ENCODE measurements at regions not wholly inside any gene's neighbourhood (a gene's known extent, or its start where the extent isn't known, plus 50 kb on each side); places are given as distances from the start of the nearest gene placed in this dataset.
A peak's percentile ranks its signal among the peaks of the same experiment; 100 is the strongest.

DNA sequence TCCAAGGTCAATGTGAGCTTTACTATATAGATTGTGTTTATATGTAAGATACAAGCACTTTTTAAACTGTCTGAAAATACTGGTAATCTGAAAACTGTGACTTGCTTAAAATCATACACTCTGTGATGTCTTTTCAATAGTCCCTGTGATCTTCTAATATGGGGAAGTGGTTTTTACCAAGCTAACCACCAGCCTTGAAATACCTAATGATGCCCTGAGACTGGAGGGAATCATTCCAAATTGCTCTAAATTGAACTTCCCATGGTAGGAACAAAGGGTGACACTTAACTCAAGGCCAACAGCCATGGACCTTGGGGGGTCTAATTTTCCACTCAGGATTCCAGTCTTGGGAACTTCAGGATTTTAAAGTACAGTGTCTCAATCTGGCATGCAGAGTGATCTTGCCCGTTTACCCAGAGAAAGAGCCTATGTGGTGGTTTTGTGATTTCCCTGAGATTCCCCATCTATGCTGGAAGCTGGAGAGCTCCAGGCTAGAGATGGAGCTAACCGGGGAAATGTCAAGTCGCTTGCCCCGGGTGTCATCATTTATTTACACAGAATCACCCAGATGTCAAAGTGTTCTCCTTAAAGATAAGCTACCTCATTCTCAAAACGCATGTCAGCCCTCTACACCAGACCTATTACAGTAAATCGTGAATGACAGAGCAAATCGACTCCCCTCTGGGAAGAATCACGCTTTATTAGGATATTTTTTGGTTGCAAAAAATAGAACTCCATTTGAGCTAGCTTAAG is 198.5 kb downstream of the SP3 start:
- H3K4me3 ChIP-seq (ENCODE audit: low read depth, low read length), result no peak overlapping the region
- TF ChIP-seq POLR2A (IDR thresholded peaks at IDR 0.05; ENCODE audit: extremely low read depth, insufficient read length), result no peak
- TF ChIP-seq, protein P1, sequence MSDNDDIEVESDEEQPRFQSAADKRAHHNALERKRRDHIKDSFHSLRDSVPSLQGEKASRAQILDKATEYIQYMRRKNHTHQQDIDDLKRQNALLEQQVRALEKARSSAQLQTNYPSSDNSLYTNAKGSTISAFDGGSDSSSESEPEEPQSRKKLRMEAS (IDR thresholded peaks at IDR 0.05; ENCODE audit: low read depth, low read length), result no peak
- TF ChIP-seq, protein P2, sequence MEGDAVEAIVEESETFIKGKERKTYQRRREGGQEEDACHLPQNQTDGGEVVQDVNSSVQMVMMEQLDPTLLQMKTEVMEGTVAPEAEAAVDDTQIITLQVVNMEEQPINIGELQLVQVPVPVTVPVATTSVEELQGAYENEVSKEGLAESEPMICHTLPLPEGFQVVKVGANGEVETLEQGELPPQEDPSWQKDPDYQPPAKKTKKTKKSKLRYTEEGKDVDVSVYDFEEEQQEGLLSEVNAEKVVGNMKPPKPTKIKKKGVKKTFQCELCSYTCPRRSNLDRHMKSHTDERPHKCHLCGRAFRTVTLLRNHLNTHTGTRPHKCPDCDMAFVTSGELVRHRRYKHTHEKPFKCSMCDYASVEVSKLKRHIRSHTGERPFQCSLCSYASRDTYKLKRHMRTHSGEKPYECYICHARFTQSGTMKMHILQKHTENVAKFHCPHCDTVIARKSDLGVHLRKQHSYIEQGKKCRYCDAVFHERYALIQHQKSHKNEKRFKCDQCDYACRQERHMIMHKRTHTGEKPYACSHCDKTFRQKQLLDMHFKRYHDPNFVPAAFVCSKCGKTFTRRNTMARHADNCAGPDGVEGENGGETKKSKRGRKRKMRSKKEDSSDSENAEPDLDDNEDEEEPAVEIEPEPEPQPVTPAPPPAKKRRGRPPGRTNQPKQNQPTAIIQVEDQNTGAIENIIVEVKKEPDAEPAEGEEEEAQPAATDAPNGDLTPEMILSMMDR (IDR thresholded peaks at IDR 0.05; ENCODE audit: low read depth, low read length), result no peak
- TF ChIP-seq MYC (IDR thresholded peaks at IDR 0.05; ENCODE audit: low read depth, low read length), result no peak
- peak; percentile 42 for DNase-seq (ENCODE audit: low read depth)

DNA sequence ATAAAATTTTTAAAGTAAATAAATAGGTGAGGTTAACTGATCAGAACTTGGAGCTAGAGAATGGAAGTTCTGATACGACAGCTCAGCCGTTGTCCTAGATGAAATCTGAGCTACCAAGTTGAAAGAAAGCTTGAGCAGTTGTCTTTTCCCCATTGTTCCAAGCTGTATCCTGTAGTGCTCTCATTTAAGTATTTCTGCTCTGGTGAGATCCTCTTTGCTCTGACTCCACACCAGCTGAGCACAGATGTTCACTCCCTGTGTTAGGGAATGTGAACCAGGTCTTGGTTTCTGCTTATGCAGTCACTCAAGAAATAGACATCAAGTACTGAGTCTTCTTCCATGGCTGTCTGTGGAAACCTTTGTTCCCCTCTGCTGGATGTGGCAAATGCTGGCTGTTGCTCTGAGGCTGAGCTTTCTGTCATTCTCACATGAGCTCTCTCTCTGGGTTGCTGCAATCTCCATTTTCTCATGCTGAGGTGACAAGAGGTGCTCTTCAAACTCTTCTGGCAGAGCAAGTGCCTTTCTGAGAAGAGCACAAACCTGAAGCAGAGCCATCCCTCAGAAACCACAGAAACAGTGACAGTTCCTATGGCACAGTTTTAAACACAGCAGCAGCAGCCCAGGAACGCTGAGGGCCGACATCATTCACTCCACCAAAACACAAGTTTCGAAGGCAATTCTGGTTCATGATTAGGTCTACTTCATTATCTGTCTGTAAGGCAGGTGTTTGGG is 194.1 kb downstream of the SP3 start:
- DNase-seq (ENCODE audit: low read depth), result no peak
- TF ChIP-seq POLR2A (IDR thresholded peaks at IDR 0.05; ENCODE audit: extremely low read depth, insufficient read length) (no peak), MYC (IDR thresholded peaks at IDR 0.05; ENCODE audit: low read depth, low read length) (no peak)
- TF ChIP-seq, protein P1 (IDR thresholded peaks at IDR 0.05; ENCODE audit: low read depth, low read length), result no peak
- TF ChIP-seq, protein P2 (IDR thresholded peaks at IDR 0.05; ENCODE audit: low read depth, low read length), result no peak
- no peak overlapping the region for H3K4me3 ChIP-seq (ENCODE audit: low read depth, low read length)

DNA sequence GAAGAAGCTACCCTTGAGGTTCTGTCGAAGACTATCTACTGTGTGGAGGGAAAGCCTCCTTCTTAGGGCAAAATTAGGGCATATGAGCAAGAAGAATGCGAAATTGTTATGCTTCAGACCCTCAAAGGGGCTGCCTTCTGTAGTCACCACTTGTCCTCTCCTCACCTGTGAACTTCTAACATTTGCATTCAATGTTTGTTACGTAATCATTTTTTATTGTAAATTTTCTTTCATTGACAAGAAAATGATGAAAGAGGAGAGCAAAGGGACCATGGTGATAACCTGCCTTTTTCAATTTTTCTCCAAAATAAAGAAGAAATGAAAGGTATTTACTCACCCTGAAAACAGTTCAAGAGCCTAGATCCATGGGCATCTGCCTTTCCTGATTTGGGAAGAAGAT is 193.0 kb downstream of the SP3 start:
- DNase-seq (ENCODE audit: low read depth), result no peak
- H3K4me3 ChIP-seq (ENCODE audit: low read depth, low read length), result no peak overlapping the region
- TF ChIP-seq, protein P1 (IDR thresholded peaks at IDR 0.05; ENCODE audit: low read depth, low read length), result no peak
- TF ChIP-seq, protein P2 (IDR thresholded peaks at IDR 0.05; ENCODE audit: low read depth, low read length), result no peak
- TF ChIP-seq POLR2A (IDR thresholded peaks at IDR 0.05; ENCODE audit: extremely low read depth, insufficient read length) (no peak), MYC (IDR thresholded peaks at IDR 0.05; ENCODE audit: low read depth, low read length) (no peak)

DNA sequence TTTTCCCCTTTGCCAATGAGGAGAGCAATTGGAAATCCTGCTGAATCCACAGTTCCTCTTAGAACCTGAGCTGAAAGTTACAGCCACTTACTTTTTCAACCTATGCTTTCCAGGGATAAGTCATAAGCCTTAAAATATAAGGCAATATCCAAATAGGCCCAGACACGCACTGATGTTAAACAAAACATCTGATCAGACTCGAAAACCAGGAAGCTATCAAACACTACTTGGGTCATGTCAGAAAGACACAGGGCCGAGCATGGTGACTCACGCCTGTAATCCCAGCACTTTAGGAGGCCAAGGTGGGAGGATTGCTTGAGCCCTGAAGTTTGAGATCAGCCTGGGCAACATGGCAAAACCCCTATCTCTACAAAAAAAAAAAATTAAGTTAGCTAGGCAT is 192.1 kb downstream of the SP3 start:
- no peak overlapping the region for H3K4me3 ChIP-seq (ENCODE audit: low read depth, low read length)
- no peak for DNase-seq (ENCODE audit: low read depth)
- no peak for TF ChIP-seq POLR2A (IDR thresholded peaks at IDR 0.05; ENCODE audit: extremely low read depth, insufficient read length)
- no peak for TF ChIP-seq MYC (IDR thresholded peaks at IDR 0.05; ENCODE audit: low read depth, low read length)
- TF ChIP-seq, protein P2 (IDR thresholded peaks at IDR 0.05; ENCODE audit: low read depth, low read length), result no peak
- TF ChIP-seq, protein P1 (IDR thresholded peaks at IDR 0.05; ENCODE audit: low read depth, low read length), result no peak

DNA sequence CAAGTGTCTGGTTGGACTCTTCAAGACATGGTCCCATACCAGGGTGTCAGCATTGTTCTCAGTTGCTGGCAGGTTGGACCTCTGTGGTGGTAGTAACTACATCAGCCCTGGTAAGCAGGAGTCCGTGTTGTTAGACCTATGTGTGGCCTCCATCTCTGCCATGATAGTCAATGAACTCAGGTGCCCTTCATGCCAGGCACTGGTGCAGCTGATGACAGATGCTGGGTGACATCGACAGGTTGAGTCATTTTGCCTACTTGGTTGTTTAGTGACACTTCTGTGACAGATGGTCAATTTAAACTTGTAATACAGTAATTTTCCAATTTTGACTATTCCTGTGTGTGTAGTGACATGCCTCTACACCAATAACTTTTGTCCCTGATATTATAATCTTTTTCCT is 189.7 kb downstream of the SP3 start:
- no peak overlapping the region for H3K4me3 ChIP-seq (ENCODE audit: low read depth, low read length)
- TF ChIP-seq, protein P2 (IDR thresholded peaks at IDR 0.05; ENCODE audit: low read depth, low read length), result no peak
- TF ChIP-seq MYC (IDR thresholded peaks at IDR 0.05; ENCODE audit: low read depth, low read length) (no peak), POLR2A (IDR thresholded peaks at IDR 0.05; ENCODE audit: extremely low read depth, insufficient read length) (no peak)
- TF ChIP-seq, protein P1 (IDR thresholded peaks at IDR 0.05; ENCODE audit: low read depth, low read length), result no peak
- DNase-seq (ENCODE audit: low read depth), result no peak

All from NB4 (cell line).